Neural cell (in vitro differentiated cells): ENCODE measurements at regions not wholly inside any gene's neighbourhood (a gene's known extent, or its start where the extent isn't known, plus 50 kb on each side); places are given as distances from the start of the nearest gene placed in this dataset.

ENCODE experiments used
- H2AFZ ChIP-seq: fragments of 200-600, 300-800 bp; sonication (generic), shearing (Covaris generic); 2 replicates; pipeline ENCODE4 v1.6.0; 2014; ENCODE audit warnings: low read depth, mild to moderate bottlenecking, antibody characterized with exemption, low read length, moderate library complexity
- H3F3A ChIP-seq: fragments of 200-600 bp; shearing (Covaris generic); 2 replicates; pipeline ENCODE4 v1.6.1; 2016; ENCODE audit warnings: mild to moderate bottlenecking, moderate library complexity, mixed read lengths, antibody characterized with exemption, low read length; ENCODE audit not compliant: insufficient read depth, poor library complexity, severe bottlenecking
- H3K27ac ChIP-seq: fragments of 200-600, 300-800 bp; sonication (generic), shearing (Covaris generic); 2 replicates; pipeline ENCODE4 v1.5.1; 2014; ENCODE audit warnings: mild to moderate bottlenecking, low read length, moderate library complexity
- H3K27me3 ChIP-seq: fragments of 300-800, 200-600 bp; sonication (generic), shearing (Covaris generic); 2 replicates; pipeline ENCODE4 v1.6.0; 2014; ENCODE audit warnings: mild to moderate bottlenecking, low read depth, low read length, moderate library complexity; ENCODE audit not compliant: insufficient read depth
- H3K36me3 ChIP-seq: fragments of 300-800, 200-600 bp; sonication (generic), shearing (Covaris generic); 2 replicates; pipeline ENCODE4 v1.5.1; 2014; ENCODE audit warnings: mild to moderate bottlenecking, antibody characterized with exemption, low read length, moderate library complexity; ENCODE audit not compliant: insufficient read depth
- H3K4me2 ChIP-seq: fragments of 300-800, 200-600 bp; sonication (generic), shearing (Covaris generic); 2 replicates; pipeline ENCODE4 v1.6.0; 2014; ENCODE audit warnings: mild to moderate bottlenecking, low read length
- H3K4me3 ChIP-seq: fragments of 300-800, 200-600 bp; sonication (generic), shearing (Covaris generic); 2 replicates; pipeline ENCODE4 v1.5.1; 2014; ENCODE audit warnings: mild to moderate bottlenecking, low read length, moderate library complexity
- H3K79me2 ChIP-seq: fragments of 200-600 bp; shearing (Covaris generic); replicated peaks from 2 replicates; pipeline ENCODE4 v1.6.0; 2014; ENCODE audit warnings: mild to moderate bottlenecking, low read length, moderate library complexity; ENCODE audit not compliant: insufficient read depth
- H3K9ac ChIP-seq: fragments of 300-800, 200-600 bp; sonication (generic), shearing (Covaris generic); 2 replicates; pipeline ENCODE4 v1.6.1; 2016; ENCODE audit warnings: mild to moderate bottlenecking, low read length, mixed read lengths
- H3K9me2 ChIP-seq: fragments of 200-600 bp; shearing (Covaris generic); 2 replicates; pipeline ENCODE4 v1.6.1; 2016; ENCODE audit warnings: mild to moderate bottlenecking, low read length, mixed read lengths; ENCODE audit not compliant: insufficient read depth
- H3K9me3 ChIP-seq: fragments of 200-600, 300-800 bp; sonication (generic), shearing (Covaris generic); 2 replicates; pipeline ENCODE4 v1.6.1; 2016; ENCODE audit warnings: mild to moderate bottlenecking, mixed run types, low read length, moderate library complexity, mixed read lengths
- H4K20me1 ChIP-seq: fragments of 200-600 bp; shearing (Covaris generic); 2 replicates; pipeline ENCODE4 v1.6.1; 2016; ENCODE audit warnings: mild to moderate bottlenecking, mixed run types; ENCODE audit not compliant: insufficient read depth
- CTCF ChIP-seq: fragments of 450-650 bp; IDR thresholded peaks from 2 replicates; pipeline ENCODE4 v1.5.1; 2014; ENCODE audit warnings: antibody characterized with exemption, mild to moderate bottlenecking, moderate library complexity; ENCODE audit not compliant: poor library complexity, severe bottlenecking
- EP300 ChIP-seq: fragments of 450-650 bp; conservative IDR thresholded peaks from 2 replicates; pipeline ENCODE4 v1.6.1; 2014; ENCODE audit warnings: antibody characterized with exemption, mild to moderate bottlenecking, moderate library complexity; ENCODE audit not compliant: poor library complexity, severe bottlenecking
- EZH2 ChIP-seq: fragments of 200-600, 300-800 bp; shearing (Covaris generic), sonication (generic); IDR thresholded peaks from 2 replicates; pipeline ENCODE4 v1.6.1; 2014; ENCODE audit warnings: antibody characterized with exemption, low read length, borderline replicate concordance, mild to moderate bottlenecking; ENCODE audit not compliant: insufficient read depth, poor library complexity, severe bottlenecking
- MXI1 ChIP-seq: fragments of 450-650 bp; conservative IDR thresholded peaks from 2 replicates; pipeline ENCODE4 v1.6.1; 2014; ENCODE audit warnings: antibody characterized with exemption, mild to moderate bottlenecking; ENCODE audit not compliant: poor library complexity, severe bottlenecking
- POLR2AphosphoS5 ChIP-seq: IDR thresholded peaks from 2 replicates; pipeline ENCODE4 v1.6.1; 2012
- RAD21 ChIP-seq: fragments of 450-650 bp; conservative IDR thresholded peaks from 2 replicates; pipeline ENCODE4 v1.6.1; 2014; ENCODE audit warnings: antibody characterized with exemption, mild to moderate bottlenecking, moderate library complexity
- REST ChIP-seq: IDR thresholded peaks from 2 replicates; pipeline ENCODE4 v1.6.1; 2012; ENCODE audit warnings: borderline replicate concordance
- SMC3 ChIP-seq: fragments of 450-650 bp; conservative IDR thresholded peaks from 2 replicates; pipeline ENCODE4 v1.6.1; 2014; ENCODE audit warnings: antibody characterized with exemption, mild to moderate bottlenecking, moderate library complexity; ENCODE audit not compliant: poor library complexity
- TAF1 ChIP-seq: IDR thresholded peaks from 2 replicates; pipeline ENCODE4 v1.6.1; 2012; ENCODE audit warnings: low read depth

- Histone ChIP-seq H3K27ac (no peak overlapping the region), H3K27me3 (no peaks in the 10 kb centered on the region)
These were observed 185.3 kb downstream of the C11orf91 start for GRCh38 chr11:33515347-33515746.

GRCh38 chr11:33514079-33514925, 186.3 kb downstream of the C11orf91 start:
- Histone ChIP-seq H3K36me3 (no peaks in the 10 kb centered on the region), H3F3A (no peaks in the 10 kb centered on the region), H3K9me2 (no peaks in the 10 kb centered on the region), H3K79me2 (no peaks in the 10 kb centered on the region), H2AFZ (no peak overlapping the region), H3K9ac (no peak overlapping the region), H3K27me3 (no peaks in the 10 kb centered on the region), H3K4me2 (no peak overlapping the region), H4K20me1 (no peaks in the 10 kb centered on the region), H3K4me3 (no peak overlapping the region), H3K9me3 (no peaks in the 10 kb centered on the region), H3K27ac (no peak overlapping the region)
- TF ChIP-seq RAD21 (no peak), EP300 (no peak), CTCF (no peak), SMC3 (no peak), EZH2 (no peak), TAF1 (no peak), POLR2AphosphoS5 (no peak), REST (no peak), MXI1 (no peak)

More at GRCh38 chr11:33515347-33515746, 185.3 kb downstream of the C11orf91 start:
- Histone ChIP-seq H4K20me1 (no peaks in the 10 kb centered on the region), H2AFZ (no peak overlapping the region), H3K4me3 (no peak overlapping the region), H3K9me3 (no peaks in the 10 kb centered on the region), H3K4me2 (no peak overlapping the region), H3K9me2 (no peaks in the 10 kb centered on the region), H3K9ac (no peak overlapping the region), H3F3A (no peaks in the 10 kb centered on the region), H3K36me3 (no peaks in the 10 kb centered on the region), H3K79me2 (no peaks in the 10 kb centered on the region)
- TF ChIP-seq TAF1 = no peak
- no peak for TF ChIP-seq RAD21
